NB4 (cell line): ENCODE measurements at regions not wholly inside any gene's neighbourhood (a gene's known extent, or its start where the extent isn't known, plus 50 kb on each side); places are given as distances from the start of the nearest gene placed in this dataset.

ENCODE experiments used
- DNase-seq: peaks from one replicate; pipeline ENCODE4 v3.0.0; 2010; ENCODE audit warnings: low read depth
- H3K4me3 ChIP-seq: one replicate; pipeline ENCODE4 v1.5.1; 2011; ENCODE audit warnings: mild to moderate bottlenecking, low read depth, low read length, moderate library complexity
- CTCF ChIP-seq: IDR thresholded peaks from one replicate; pipeline ENCODE4 v1.5.1; 2012; ENCODE audit warnings: low read depth, low read length
- MAX ChIP-seq: IDR thresholded peaks from 2 replicates; pipeline ENCODE4 v1.6.1; 2011; ENCODE audit warnings: low read depth, low read length
- MYC ChIP-seq: IDR thresholded peaks from 2 replicates; pipeline ENCODE4 v1.6.1; 2011; ENCODE audit warnings: low read depth, low read length
- POLR2A ChIP-seq: IDR thresholded peaks from 2 replicates; pipeline ENCODE4 v1.6.1; 2011; ENCODE audit warnings: mild to moderate bottlenecking; ENCODE audit not compliant: insufficient read length; ENCODE audit errors: extremely low read depth

- no peak overlapping the region for H3K4me3 ChIP-seq
- DNase-seq: no peak
- TF ChIP-seq MYC: no peak
- TF ChIP-seq POLR2A: no peak
- no peak for TF ChIP-seq MAX
Measured at GRCh38 chr10:10092581-10092980, 925.1 kb upstream of the CELF2 start.

- H3K4me3 ChIP-seq: no peak overlapping the region
- DNase-seq: no peak
- TF ChIP-seq MAX (no peak), MYC (no peak), CTCF (no peak), POLR2A (no peak)
Measured at GRCh38 chr10:10093021-10093420, 924.7 kb upstream of the CELF2 start.

- H3K4me3 ChIP-seq: no peak overlapping the region
- no peak for DNase-seq
- no peak for TF ChIP-seq MAX
- TF ChIP-seq MYC: no peak
- TF ChIP-seq POLR2A: no peak
- TF ChIP-seq CTCF: no peak
Measured at GRCh38 chr10:10094691-10095090, 923.0 kb upstream of the CELF2 start.

- no peak overlapping the region for H3K4me3 ChIP-seq
- DNase-seq: no peak
- TF ChIP-seq CTCF (no peak), MAX (no peak), POLR2A (no peak), MYC (no peak)
Measured at GRCh38 chr10:10096296-10096695, 921.4 kb upstream of the CELF2 start.

- DNase-seq: no peak
- H3K4me3 ChIP-seq: no peak overlapping the region
- TF ChIP-seq MAX (no peak), MYC (no peak), POLR2A (no peak), CTCF (no peak)
Measured at GRCh38 chr10:10096898-10097297, 920.8 kb upstream of the CELF2 start.

- DNase-seq: no peak
- H3K4me3 ChIP-seq: no peak overlapping the region
- TF ChIP-seq POLR2A: no peak
- TF ChIP-seq MYC: no peak
- no peak for TF ChIP-seq CTCF
- TF ChIP-seq MAX: no peak
Measured at GRCh38 chr10:10101106-10101505, 916.6 kb upstream of the CELF2 start.
